ENCODE measurements at regions not wholly inside any gene's neighbourhood (a gene's known extent, or its start where the extent isn't known, plus 50 kb on each side); places are given as distances from the start of the nearest gene placed in this dataset.

- TF ChIP-seq POLR2A (IDR thresholded peaks at IDR 0.05): no peak
- no peak for TF ChIP-seq CTCF (IDR thresholded peaks at IDR 0.05 in 8 of 11, conservative IDR thresholded peaks at IDR 0.05 in 3 of 11)
- no peak for TF ChIP-seq POLR2AphosphoS5 (IDR thresholded peaks at IDR 0.05)
Measured at GRCh38 chr3:127488740-127489139, 101.8 kb downstream of the TPRA1 start.
